Kidney epithelial cell (primary cell): ENCODE measurements at regions not wholly inside any gene's neighbourhood (a gene's known extent, or its start where the extent isn't known, plus 50 kb on each side); places are given as distances from the start of the nearest gene placed in this dataset.

Source experiments
- DNase-seq: peaks from one replicate; pipeline ENCODE4 v3.0.0-alpha.2; 2010; ENCODE audit warnings: low read depth
- H3K27me3 ChIP-seq: 2 replicates; pipeline ENCODE4 v1.6.0; 2011; ENCODE audit warnings: low read length; ENCODE audit not compliant: control insufficient read depth, insufficient read depth
- H3K36me3 ChIP-seq: 2 replicates; pipeline ENCODE4 v1.5.1; 2011; ENCODE audit warnings: low read length; ENCODE audit not compliant: control insufficient read depth, insufficient read depth
- H3K4me3 ChIP-seq: 2 replicates; pipeline ENCODE4 v1.5.1; 2011; ENCODE audit warnings: low read depth, mild to moderate bottlenecking, control low read depth, low read length
- TF ChIP-seq, protein P1 (sequence below): IDR thresholded peaks from 2 replicates; pipeline ENCODE4 v1.5.1; 2011; ENCODE audit warnings: mild to moderate bottlenecking, moderate library complexity, low read length, control low read depth, inconsistent platforms; ENCODE audit not compliant: insufficient read depth, poor library complexity, severe bottlenecking

DNA sequence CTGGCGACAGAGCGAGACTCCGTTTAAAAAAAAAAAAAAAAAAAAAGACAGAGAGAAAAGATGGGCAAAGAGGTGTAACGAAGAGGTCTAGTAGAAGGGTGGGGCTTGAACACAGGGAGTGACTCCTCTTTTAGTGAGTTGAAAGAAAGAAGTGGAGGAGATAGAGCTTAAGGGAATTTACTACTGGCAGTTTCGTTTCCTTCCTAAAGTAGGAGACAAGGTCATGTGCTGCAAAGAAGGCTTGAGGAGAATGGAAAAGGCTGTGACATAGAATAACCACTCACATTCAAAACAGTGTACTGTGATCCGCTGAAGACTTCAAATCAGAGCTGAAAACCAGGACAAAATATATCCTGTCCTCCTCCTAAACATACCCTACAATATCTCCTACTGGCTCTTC is 63.8 kb upstream of the EIF2S2 start:
- DNase-seq, result no peak
- Histone ChIP-seq H3K27me3 (no peaks in the 10 kb centered on the region), H3K4me3 (no peak overlapping the region), H3K36me3 (no peaks in the 10 kb centered on the region)
- TF ChIP-seq, protein P1, sequence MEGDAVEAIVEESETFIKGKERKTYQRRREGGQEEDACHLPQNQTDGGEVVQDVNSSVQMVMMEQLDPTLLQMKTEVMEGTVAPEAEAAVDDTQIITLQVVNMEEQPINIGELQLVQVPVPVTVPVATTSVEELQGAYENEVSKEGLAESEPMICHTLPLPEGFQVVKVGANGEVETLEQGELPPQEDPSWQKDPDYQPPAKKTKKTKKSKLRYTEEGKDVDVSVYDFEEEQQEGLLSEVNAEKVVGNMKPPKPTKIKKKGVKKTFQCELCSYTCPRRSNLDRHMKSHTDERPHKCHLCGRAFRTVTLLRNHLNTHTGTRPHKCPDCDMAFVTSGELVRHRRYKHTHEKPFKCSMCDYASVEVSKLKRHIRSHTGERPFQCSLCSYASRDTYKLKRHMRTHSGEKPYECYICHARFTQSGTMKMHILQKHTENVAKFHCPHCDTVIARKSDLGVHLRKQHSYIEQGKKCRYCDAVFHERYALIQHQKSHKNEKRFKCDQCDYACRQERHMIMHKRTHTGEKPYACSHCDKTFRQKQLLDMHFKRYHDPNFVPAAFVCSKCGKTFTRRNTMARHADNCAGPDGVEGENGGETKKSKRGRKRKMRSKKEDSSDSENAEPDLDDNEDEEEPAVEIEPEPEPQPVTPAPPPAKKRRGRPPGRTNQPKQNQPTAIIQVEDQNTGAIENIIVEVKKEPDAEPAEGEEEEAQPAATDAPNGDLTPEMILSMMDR, result no peak

DNA sequence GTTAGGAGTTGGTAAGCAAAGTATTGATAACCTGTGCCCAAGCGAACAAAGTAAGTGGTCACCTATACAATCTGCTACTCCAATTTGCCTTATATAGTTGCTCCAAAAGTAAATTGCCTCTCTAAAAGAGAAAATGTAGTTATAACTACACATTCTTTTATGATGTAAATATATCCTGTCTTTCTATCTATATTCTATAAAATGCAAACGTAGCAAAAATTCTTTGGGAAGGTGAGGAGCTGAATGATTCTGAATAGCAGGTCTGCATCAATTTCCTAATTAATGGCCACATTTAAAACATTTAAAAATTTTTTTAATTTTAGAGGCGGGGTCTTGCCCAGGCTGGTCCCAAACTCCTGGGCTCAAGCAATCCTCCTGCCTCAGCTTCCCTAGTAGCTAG is 64.2 kb upstream of the ASIP start:
- TF ChIP-seq, protein P1, result no peak
- H3K27me3 ChIP-seq, result no peaks in the 10 kb centered on the region
- no peaks in the 10 kb centered on the region for H3K36me3 ChIP-seq
- no peak overlapping the region for H3K4me3 ChIP-seq
- DNase-seq, result no peak

DNA sequence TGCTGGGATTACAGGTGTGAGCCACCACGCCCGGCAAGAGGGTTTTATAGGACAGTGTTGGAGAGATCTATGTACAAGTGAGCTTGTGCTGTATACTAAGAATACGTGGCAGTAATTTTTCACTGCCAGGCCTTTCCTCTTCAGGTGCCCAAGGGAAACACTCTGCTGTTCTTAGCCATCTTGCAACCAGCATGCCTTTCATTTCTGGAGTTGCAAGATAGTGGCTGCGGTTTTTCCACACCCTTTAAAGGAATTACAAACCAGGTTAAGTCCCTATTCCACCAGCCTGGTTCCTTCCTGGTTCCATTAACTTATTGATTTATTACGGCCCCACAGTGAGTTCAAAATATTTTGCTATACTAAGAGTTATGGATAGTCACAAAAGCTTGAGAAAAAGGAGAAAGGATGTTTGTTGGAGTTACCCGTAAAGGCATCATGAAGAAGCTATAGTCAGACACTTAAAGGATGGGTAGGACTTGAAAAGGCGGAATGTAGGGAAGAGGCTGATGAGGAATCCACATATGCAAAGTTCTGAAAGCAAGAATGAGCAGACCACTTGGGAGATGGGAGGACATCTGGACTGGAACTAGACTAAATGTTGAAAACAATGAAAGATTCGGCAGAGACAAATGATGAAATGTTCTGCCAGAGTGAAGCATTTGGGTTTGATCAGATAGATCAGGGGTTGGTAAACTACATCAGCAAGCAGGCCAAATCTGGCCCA is 61.4 kb upstream of the ASIP start:
- H3K4me3 ChIP-seq, result no peak overlapping the region
- H3K36me3 ChIP-seq, result no peaks in the 10 kb centered on the region
- no peak for DNase-seq
- no peaks in the 10 kb centered on the region for H3K27me3 ChIP-seq
- TF ChIP-seq, protein P1, result no peak

DNA sequence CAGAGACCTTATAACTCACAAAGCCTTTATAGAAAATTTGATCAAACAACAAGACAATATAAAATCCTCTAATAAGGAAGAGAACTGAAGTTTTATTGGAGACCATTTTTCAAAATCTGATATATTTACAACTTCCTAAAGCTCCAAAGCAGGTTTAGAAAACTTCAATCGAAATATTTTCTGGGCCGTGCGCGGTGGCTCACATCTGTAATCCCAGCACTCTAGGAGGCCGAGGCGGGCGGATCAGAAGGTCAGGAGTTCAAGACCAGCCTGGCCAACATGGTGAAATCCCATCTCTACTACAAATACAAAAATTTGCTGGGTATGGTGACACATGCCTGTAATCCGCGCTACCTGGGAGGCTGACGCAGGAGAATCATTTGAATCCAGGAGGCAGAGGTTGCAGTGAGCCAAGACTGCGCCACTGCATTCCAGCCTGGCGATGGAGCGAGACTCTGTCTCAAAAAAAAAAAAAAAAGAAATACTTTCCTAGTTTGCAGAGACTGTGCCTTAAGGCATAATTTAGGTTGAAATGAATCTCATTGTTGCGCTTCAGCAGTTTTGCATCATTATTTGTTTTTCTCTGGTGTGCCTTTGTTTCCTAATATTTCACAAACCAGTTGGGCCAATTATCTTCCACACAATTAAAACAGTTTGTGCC is 60.6 kb upstream of the ASIP start:
- H3K4me3 ChIP-seq, result no peak overlapping the region
- H3K36me3 ChIP-seq, result no peaks in the 10 kb centered on the region
- H3K27me3 ChIP-seq, result no peaks in the 10 kb centered on the region
- TF ChIP-seq, protein P1, result no peak
- peak; percentile 21 for DNase-seq

DNA sequence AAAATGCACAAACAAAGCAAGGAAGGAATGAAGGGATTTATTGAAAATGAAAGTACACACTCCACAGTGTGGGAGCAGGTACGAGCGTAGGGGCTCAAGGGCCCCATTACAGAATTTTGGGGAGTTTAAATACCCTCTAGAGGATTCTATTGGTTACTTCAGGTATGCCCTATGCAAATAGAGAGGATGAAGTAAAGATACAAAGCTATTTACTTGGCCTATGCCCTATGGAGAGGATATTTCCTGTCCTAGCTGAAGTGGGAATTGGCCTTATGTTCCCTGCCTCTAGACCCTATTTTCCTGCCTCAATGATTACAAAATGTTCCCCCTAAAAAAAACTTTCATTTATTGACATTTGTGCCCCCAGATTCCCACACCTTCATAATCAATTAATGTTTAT is 59.7 kb upstream of the ASIP start:
- no peak for DNase-seq
- Histone ChIP-seq H3K27me3 (no peaks in the 10 kb centered on the region), H3K4me3 (no peak overlapping the region), H3K36me3 (no peaks in the 10 kb centered on the region)
- TF ChIP-seq, protein P1, result no peak
